Small intestine (tissue), 7 donors: ENCODE measurements at regions not wholly inside any gene's neighbourhood (a gene's known extent, or its start where the extent isn't known, plus 50 kb on each side); places are given as distances from the start of the nearest gene placed in this dataset.
"Not testable (repeated sequence)": the region's sequence is repeated elsewhere in the genome, so short reads cannot be mapped to it uniquely, and the experiment has no call there.

ENCODE experiments used
- DNase-seq, 2 donors: peaks; one replicate each; pipeline versions ENCODE4 v3.0.0 to v3.0.0-alpha.2; 2013
- FAIRE-seq: peaks from 2 replicates; lab custom pipeline; 2012; peaks lifted over from hg19 to GRCh38; lab: Jason Lieb, UNC
- H3K27ac ChIP-seq, 3 donors: one replicate each; pipeline ENCODE4 v1.5.1; 2013; ENCODE audit warnings: low read length in 2 of 3, mild to moderate bottlenecking in 2 of 3, control low read depth in 1 of 3, inconsistent platforms in 1 of 3, low read depth in 1 of 3, moderate library complexity in 1 of 3
- H3K27me3 ChIP-seq, 3 donors: one replicate each; pipeline ENCODE4 v1.6.1; 2013; ENCODE audit warnings: low read length in 3 of 3, inconsistent platforms in 1 of 3; ENCODE audit not compliant: control insufficient read depth in 3 of 3, insufficient read depth in 3 of 3
- H3K36me3 ChIP-seq, 3 donors: one replicate each; pipeline ENCODE4 v1.6.1; 2013; ENCODE audit warnings: low read length in 3 of 3, inconsistent platforms in 1 of 3, low read depth in 1 of 3, mild to moderate bottlenecking in 1 of 3, moderate library complexity in 1 of 3; ENCODE audit not compliant: control insufficient read depth in 3 of 3, insufficient read depth in 2 of 3
- H3K4me1 ChIP-seq, 3 donors: one replicate each; pipeline ENCODE4 v1.6.1; 2013; ENCODE audit warnings: low read length in 2 of 3, inconsistent platforms in 1 of 3, low read depth in 1 of 3, mild to moderate bottlenecking in 1 of 3, moderate library complexity in 1 of 3; ENCODE audit not compliant: control insufficient read depth in 3 of 3, insufficient read depth in 2 of 3
- H3K4me3 ChIP-seq, 3 donors: one replicate each; pipeline ENCODE4 v1.5.1; 2013; ENCODE audit warnings: low read length in 3 of 3, control low read depth in 1 of 3, inconsistent platforms in 1 of 3, low read depth in 1 of 3, mild to moderate bottlenecking in 1 of 3, moderate library complexity in 1 of 3
- H3K9me3 ChIP-seq, 2 donors: one replicate each; pipeline ENCODE4 v1.6.1; 2013; ENCODE audit warnings: low read depth in 1 of 2, low read length in 1 of 2; ENCODE audit not compliant: control insufficient read depth in 2 of 2, insufficient read depth in 1 of 2
- WGBS, 3 donors: extraction: QIAGEN DNeasy Blood & Tissue Kit; methylation state at CpG; one replicate each; pipeline ENCODE4 v1.1.7; 2013; 5-methylcytosine and 5-hydroxymethylcytosine counted together
- donor health status: healthy with polysubstance abuse.
- donor health status: control.
- donor health status: control.
- donor health status: Bipolar disorder and iron deficiency.
- donor health status: healthy.

GRCh38 chr7:65621580-65622201, 248.0 kb downstream of the ZNF92 start:
- 13 to 24% (median 21%) methylated on average over 4 to 6 of the region's 6 CpGs for WGBS, 3 donors
- DNase-seq = peak in 1 of 2 donors; percentile 10
- not testable (repeated sequence) for H3K9me3 ChIP-seq, H3K27ac ChIP-seq, H3K36me3 ChIP-seq, H3K27me3 ChIP-seq, H3K4me3 ChIP-seq, H3K4me1 ChIP-seq
- peak; percentile 88 for FAIRE-seq

- H3K4me1 ChIP-seq, FAIRE-seq, H3K27me3 ChIP-seq, H3K36me3 ChIP-seq, H3K27ac ChIP-seq, H3K9me3 ChIP-seq, H3K4me3 ChIP-seq, DNase-seq: not testable (repeated sequence)
- no CpG with 5 or more reads among the region's 1 CpG for WGBS, 3 donors
Observed at GRCh38 chr7:65631236-65631635, 241.6 kb upstream of the VKORC1L1 start.

DNA sequence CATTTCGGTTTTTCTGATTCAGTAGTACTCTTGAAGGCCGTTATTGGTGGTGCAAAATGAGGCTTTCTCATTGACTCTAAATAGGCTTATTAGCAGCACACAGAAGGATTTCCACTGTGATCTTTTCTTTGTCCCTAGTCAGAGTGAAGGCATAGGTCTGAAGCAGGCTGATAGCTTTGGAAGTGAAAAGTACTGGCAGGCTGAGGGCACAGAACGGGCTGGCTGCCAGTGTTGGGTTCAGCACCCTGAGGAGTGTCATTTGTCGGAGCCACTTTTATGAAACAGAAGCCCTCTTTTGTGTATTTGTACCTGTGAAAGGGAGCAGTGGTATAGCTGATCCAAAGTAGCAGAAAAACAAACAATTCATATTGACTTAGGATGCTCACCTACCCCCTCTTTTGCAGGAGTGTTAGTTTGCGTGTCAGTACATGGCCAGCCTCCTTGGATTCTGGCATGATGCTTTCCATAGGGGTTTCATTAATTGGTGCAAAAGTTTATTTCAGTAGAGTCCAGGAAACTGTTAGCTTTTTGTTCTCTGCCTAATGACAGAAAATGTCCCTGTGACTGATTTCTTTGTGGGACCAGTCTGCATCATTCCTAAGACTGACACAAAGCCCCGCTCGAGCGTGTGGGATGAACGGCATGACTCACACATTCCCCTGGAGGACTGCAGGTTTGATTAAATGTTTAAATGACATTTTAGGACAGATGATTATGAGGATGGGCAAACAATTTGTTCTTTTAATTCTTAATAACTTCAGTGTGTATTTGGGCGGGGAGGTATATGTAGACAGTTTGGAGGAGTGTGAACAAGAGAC, 239.1 kb upstream of the VKORC1L1 start:
- H3K27ac ChIP-seq, FAIRE-seq, H3K4me3 ChIP-seq, H3K4me1 ChIP-seq, H3K36me3 ChIP-seq, H3K27me3 ChIP-seq, H3K9me3 ChIP-seq, DNase-seq: not testable (repeated sequence)
- WGBS, 3 donors = no CpG with 5 or more reads among the region's 10 CpGs

GRCh38 chr7:65638918-65639317, 234.0 kb upstream of the VKORC1L1 start:
- H3K27ac ChIP-seq, DNase-seq, H3K4me1 ChIP-seq, FAIRE-seq, H3K36me3 ChIP-seq, H3K9me3 ChIP-seq, H3K4me3 ChIP-seq, H3K27me3 ChIP-seq: not testable (repeated sequence)
- WGBS, 3 donors = no CpG with 5 or more reads among the region's 1 CpG

DNA sequence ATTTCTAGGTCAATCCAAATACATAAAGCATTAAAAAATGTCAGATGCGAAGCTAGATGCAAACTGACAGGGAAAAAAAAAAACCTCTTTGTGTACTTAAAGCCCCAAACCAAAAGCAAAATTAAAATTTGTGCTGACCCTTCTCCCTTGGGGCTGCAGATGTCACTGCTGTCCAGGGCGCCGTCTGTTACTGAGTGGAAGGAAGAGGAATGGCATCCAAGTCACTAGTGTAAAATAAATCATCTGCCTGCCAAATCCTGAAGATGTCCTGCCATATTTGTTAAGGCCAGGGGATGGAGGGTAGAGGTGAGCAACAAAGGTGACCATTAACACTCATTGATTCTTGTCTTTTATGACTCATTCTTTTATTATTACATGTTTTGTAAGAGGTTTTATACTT, 233.2 kb upstream of the VKORC1L1 start:
- not testable (repeated sequence) for H3K4me3 ChIP-seq, H3K9me3 ChIP-seq, H3K27ac ChIP-seq, H3K36me3 ChIP-seq, FAIRE-seq, H3K27me3 ChIP-seq, DNase-seq, H3K4me1 ChIP-seq
- WGBS, 3 donors = no CpG with 5 or more reads among the region's 3 CpGs

DNA sequence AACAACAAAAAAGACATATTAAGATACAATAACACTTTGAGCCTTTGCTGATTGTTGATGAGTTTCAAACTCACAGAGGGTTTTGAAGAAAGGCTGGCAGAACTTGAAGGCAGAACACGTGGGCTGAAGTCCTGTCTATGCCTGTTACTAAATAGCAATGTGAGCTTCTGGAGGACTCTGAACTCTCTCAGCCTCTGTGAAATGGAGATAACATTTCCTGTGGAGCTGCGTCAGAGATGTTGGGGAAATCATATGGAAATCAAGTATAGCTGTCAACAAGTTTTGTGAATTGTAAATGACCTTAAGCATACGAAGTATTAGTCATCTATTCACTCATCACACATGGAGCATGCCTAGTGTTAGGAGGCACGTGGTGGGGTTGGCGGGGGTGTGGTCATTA, 229.4 kb upstream of the VKORC1L1 start:
- not testable (repeated sequence) for H3K9me3 ChIP-seq, H3K4me1 ChIP-seq, H3K27me3 ChIP-seq, H3K27ac ChIP-seq, H3K4me3 ChIP-seq, DNase-seq, H3K36me3 ChIP-seq, FAIRE-seq
- no CpG with 5 or more reads among the region's 5 CpGs for WGBS, 3 donors

- not testable (repeated sequence) for H3K36me3 ChIP-seq, H3K27me3 ChIP-seq, H3K9me3 ChIP-seq, DNase-seq, H3K4me3 ChIP-seq, FAIRE-seq, H3K27ac ChIP-seq, H3K4me1 ChIP-seq
- WGBS, 3 donors = no CpG with 5 or more reads among the region's 78 CpGs
Observed at GRCh38 chr7:65647153-65647964, 225.5 kb upstream of the VKORC1L1 start.

- not testable (repeated sequence) for H3K4me1 ChIP-seq, H3K4me3 ChIP-seq, H3K9me3 ChIP-seq, DNase-seq, H3K27me3 ChIP-seq, H3K27ac ChIP-seq, H3K36me3 ChIP-seq
- 74 to 92% (median 80%) methylated on average over 1 to 2 of the region's 2 CpGs for WGBS, 3 donors
- peak; percentile 87 for FAIRE-seq
Observed at GRCh38 chr7:65651174-65651573, 221.7 kb upstream of the VKORC1L1 start.
